IMR-90 (cell line): ENCODE measurements at regions not wholly inside any gene's neighbourhood (a gene's known extent, or its start where the extent isn't known, plus 50 kb on each side); places are given as distances from the start of the nearest gene placed in this dataset.

ENCODE experiments used
- ATAC-seq: fragments of 200-7000 bp; cut with Tn5 transposase; 2 replicates; pipeline ENCODE4 v1.9.1; 2020; ENCODE audit warnings: low read depth, mild to moderate bottlenecking, moderate library complexity
- BruUV-seq: library from RNA; stranded (reverse); fragments of 400-500 nt; replicated peaks from 2 replicates; lab custom pipeline; 2021; lab: Mats Ljungman, UMichigan
- CTCF ChIA-PET: fragments of 300-600 bp; formaldehyde crosslinking; extraction: SDS; loops from one replicate; lab custom pipeline; 2021; ENCODE audit warnings: antibody characterized with exemption; lab: Yijun Ruan, JAX
- POLR2A ChIA-PET: fragments of 300-600 bp; sonication (Branson Sonifier 250); formaldehyde crosslinking; loops from one replicate; lab custom pipeline; 2022; ENCODE audit warnings: antibody characterized with exemption; ENCODE audit not compliant: unreplicated experiment; lab: Charles Lee
- DNase-seq: peaks from one replicate; pipeline ENCODE4 v3.0.0; 2013
- H2AFZ ChIP-seq: replicated peaks from 2 replicates; pipeline ENCODE3; 2013; ENCODE audit warnings: low read length, mild to moderate bottlenecking; ENCODE audit not compliant: poor library complexity
- H2AK5ac ChIP-seq: 2 replicates; pipeline ENCODE4 v1.6.1; 2013; ENCODE audit warnings: low read depth, low read length, inconsistent platforms
- H2AK9ac ChIP-seq: replicated peaks from 2 replicates; pipeline ENCODE3; 2013; ENCODE audit warnings: mild to moderate bottlenecking, low read depth, low read length, moderate library complexity; ENCODE audit not compliant: poor library complexity
- H2BK120ac ChIP-seq: 2 replicates; pipeline ENCODE4 v1.6.1; 2013; ENCODE audit warnings: low read depth, low read length, inconsistent platforms
- H2BK15ac ChIP-seq: 3 replicates; pipeline ENCODE4 v1.6.1; 2013; ENCODE audit warnings: low read depth, low read length, inconsistent platforms
- H2BK20ac ChIP-seq: 2 replicates; pipeline ENCODE4 v1.6.1; 2013; ENCODE audit warnings: low read depth, mild to moderate bottlenecking, inconsistent platforms, low read length, moderate library complexity
- H2BK5ac ChIP-seq: 2 replicates; pipeline ENCODE4 v1.6.1; 2013; ENCODE audit warnings: mild to moderate bottlenecking, low read depth, low read length, inconsistent platforms; ENCODE audit not compliant: poor library complexity, severe bottlenecking
- H3K14ac ChIP-seq: replicated peaks from 2 replicates; pipeline ENCODE4 v1.6.1; 2013; ENCODE audit warnings: low read depth, low read length, inconsistent platforms
- H3K18ac ChIP-seq: 2 replicates; pipeline ENCODE4 v1.6.1; 2013; ENCODE audit warnings: low read depth, low read length, control low read depth
- H3K23ac ChIP-seq: 2 replicates; pipeline ENCODE4 v1.6.1; 2013; ENCODE audit warnings: low read depth, low read length, inconsistent platforms
- H3K27ac ChIP-seq: 2 replicates; pipeline ENCODE4 v1.5.1; 2013; ENCODE audit warnings: mild to moderate bottlenecking, control low read depth, low read length; ENCODE audit not compliant: insufficient read depth
- H3K27me3 ChIP-seq: 2 replicates; pipeline ENCODE4 v1.6.1; 2013; ENCODE audit warnings: low read length; ENCODE audit not compliant: control insufficient read depth, insufficient read depth
- H3K36me3 ChIP-seq: 2 replicates; pipeline ENCODE4 v1.6.1; 2013; ENCODE audit warnings: low read length, mixed read lengths; ENCODE audit not compliant: control insufficient read depth, insufficient read depth
- H3K4ac ChIP-seq: 2 replicates; pipeline ENCODE4 v1.6.1; 2013; ENCODE audit warnings: low read depth, low read length, inconsistent platforms
- H3K4me1 ChIP-seq: 2 replicates; pipeline ENCODE4 v1.6.1; 2013; ENCODE audit warnings: low read length, mixed read lengths; ENCODE audit not compliant: control insufficient read depth, insufficient read depth
- H3K4me2 ChIP-seq: 2 replicates; pipeline ENCODE4 v1.6.1; 2013; ENCODE audit warnings: low read depth, mild to moderate bottlenecking, control low read depth, low read length, moderate library complexity
- H3K4me3 ChIP-seq: 2 replicates; pipeline ENCODE4 v1.5.1; 2013; ENCODE audit warnings: low read depth, mild to moderate bottlenecking, control low read depth, low read length, moderate library complexity; ENCODE audit not compliant: insufficient read depth
- H3K56ac ChIP-seq: 2 replicates; pipeline ENCODE4 v1.6.1; 2013; ENCODE audit warnings: low read length, inconsistent platforms; ENCODE audit not compliant: insufficient read depth; ENCODE audit errors: extremely low read depth
- H3K79me1 ChIP-seq, 2 experiments: 2 replicates each; pipeline ENCODE4 v1.6.1; 2013; ENCODE audit warnings: low read length in 2 of 2, inconsistent platforms in 1 of 2, low read depth in 1 of 2
- H3K9ac ChIP-seq: 2 replicates; pipeline ENCODE4 v1.6.1; 2013; ENCODE audit warnings: low read depth, low read length, control low read depth
- H3K9me1 ChIP-seq: 2 replicates; pipeline ENCODE4 v1.6.1; 2013; ENCODE audit warnings: low read length, inconsistent platforms; ENCODE audit not compliant: insufficient read depth
- H3K9me3 ChIP-seq: 2 replicates; pipeline ENCODE4 v1.6.1; 2013; ENCODE audit warnings: low read length; ENCODE audit not compliant: control insufficient read depth, insufficient read depth
- H4K20me1 ChIP-seq: 2 replicates; pipeline ENCODE4 v1.6.1; 2013; ENCODE audit warnings: low read length, inconsistent platforms; ENCODE audit not compliant: insufficient read depth
- H4K5ac ChIP-seq: 2 replicates; pipeline ENCODE4 v1.6.1; 2013; ENCODE audit warnings: mild to moderate bottlenecking, low read depth, low read length, control low read depth
- H4K8ac ChIP-seq, 2 experiments: 2 replicates each; pipeline ENCODE4 v1.6.1; 2013; ENCODE audit warnings: low read depth in 2 of 2, low read length in 2 of 2, control low read depth in 1 of 2, inconsistent platforms in 1 of 2
- H4K91ac ChIP-seq: 2 replicates; pipeline ENCODE4 v1.6.1; 2013; ENCODE audit warnings: low read depth, low read length, inconsistent platforms; ENCODE audit not compliant: insufficient read depth
- BHLHE40 ChIP-seq: fragments of 150-350 bp; IDR thresholded peaks from 2 replicates; pipeline ENCODE4 v1.6.1; 2016; ENCODE audit warnings: mild to moderate bottlenecking, low read depth, low read length
- CHD1 ChIP-seq: IDR thresholded peaks from 2 replicates; pipeline ENCODE4 v1.6.1; 2012; ENCODE audit warnings: low read depth, low read length, improper control_type of control experiment
- ELK1 ChIP-seq: fragments of 150-350 bp; IDR thresholded peaks from 2 replicates; pipeline ENCODE4 v1.6.1; 2016; ENCODE audit warnings: low read depth, mild to moderate bottlenecking, low read length, moderate library complexity, borderline replicate concordance
- FOS ChIP-seq: fragments of 150-350 bp; IDR thresholded peaks from 2 replicates; pipeline ENCODE4 v1.6.1; 2016; ENCODE audit warnings: low read depth, low read length
- NFE2L2 ChIP-seq: fragments of 150-350 bp; IDR thresholded peaks from 2 replicates; pipeline ENCODE4 v1.6.1; 2016; ENCODE audit warnings: low read depth, mild to moderate bottlenecking, low read length
- POLR2A ChIP-seq: IDR thresholded peaks from 2 replicates; pipeline ENCODE4 v1.6.1; 2012; ENCODE audit warnings: mild to moderate bottlenecking, low read depth, low read length
- RAD21 ChIP-seq: IDR thresholded peaks from 2 replicates; pipeline ENCODE4 v1.6.1; 2012; ENCODE audit warnings: low read length, improper control_type of control experiment
- RFX5 ChIP-seq: IDR thresholded peaks from 2 replicates; pipeline ENCODE4 v1.8.0; 2012; ENCODE audit warnings: low read depth, mild to moderate bottlenecking, low read length, moderate library complexity
- SMC3 ChIP-seq: fragments of 150-350 bp; IDR thresholded peaks from 2 replicates; pipeline ENCODE4 v1.6.1; 2016; ENCODE audit warnings: low read depth, mild to moderate bottlenecking, antibody characterized with exemption, low read length, moderate library complexity
- WGBS, 2 experiments: methylation state at CpG; one replicate each; pipeline versions ENCODE4 v1.1.5 to v1.1.7; 2013; ENCODE audit warnings: missing lambda C conversion rate in 2 of 2; ENCODE audit not compliant: insufficient read length in 1 of 2; ENCODE audit errors: extremely low coverage in 2 of 2; 5-methylcytosine and 5-hydroxymethylcytosine counted together
- dilution Hi-C: fragments of 300-500 bp; cut with HindIII; formaldehyde crosslinking; loops from one replicate; pipeline ENCODE4 v1.14.3; 2018; ENCODE audit warnings: low sequenced_read_pairs; ENCODE audit not compliant: unreplicated experiment
- in situ Hi-C: fragments of 300-500 bp; cut with MboI; formaldehyde crosslinking; loops from 3 replicates; pipeline ENCODE4 v1.14.3; 2019; ENCODE audit warnings: low sequenced_read_pairs, inconsistent platforms, mixed read lengths
- intact Hi-C: fragments of 100-400 bp; cut with micrococcal nuclease; formaldehyde crosslinking; loops from 2 replicates; pipeline ENCODE4 v1.10.0; 2022

- DNase-seq (no peak), ATAC-seq (no peak)
- ChIA-PET CTCF (no interaction called here), POLR2A (no interaction called here)
- H4K91ac ChIP-seq: no peak overlapping the region
- no TSS peak for BruUV-seq
- H3K4me3 ChIP-seq: no peak overlapping the region
- H2BK20ac ChIP-seq: no peak overlapping the region
- H4K8ac ChIP-seq: no peak overlapping the region
- H3K9me3 ChIP-seq: no peaks in the 10 kb centered on the region; the same call in 1 of the 2 replicates
- intact Hi-C loops (no loop called here), in situ Hi-C loops (no loop called here), dilution Hi-C loops (no loop called here)
- H4K20me1 ChIP-seq: no peaks in the 10 kb centered on the region
- no peaks in the 10 kb centered on the region for H3K79me1 ChIP-seq
- no peak overlapping the region for H3K14ac ChIP-seq
- H2BK120ac ChIP-seq: no peak overlapping the region
- no peak overlapping the region for H3K4me2 ChIP-seq
- no peak overlapping the region for H4K5ac ChIP-seq
- no peaks in the 10 kb centered on the region for H3K36me3 ChIP-seq
- H3K9me1 ChIP-seq: no peaks in the 10 kb centered on the region
- no peak overlapping the region for H2AK9ac ChIP-seq
- no peak overlapping the region for H2BK15ac ChIP-seq
- no peak overlapping the region for H3K56ac ChIP-seq
- WGBS, 2 experiments: 80% methylated on average over 2 of the region's 8 CpGs; no CpG with 5 or more reads in 1 of the 2 experiments
- H3K27me3 ChIP-seq: no peaks in the 10 kb centered on the region
- H3K4ac ChIP-seq: no peak overlapping the region
- H2AFZ ChIP-seq: no peak overlapping the region
- TF ChIP-seq POLR2A (no peak), NFE2L2 (no peak), RAD21 (no peak), BHLHE40 (no peak), SMC3 (no peak), RFX5 (no peak), FOS (no peak), CHD1 (no peak), ELK1 (no peak)
- no peak overlapping the region for H3K27ac ChIP-seq
- H2AK5ac ChIP-seq: no peak overlapping the region
- H3K18ac ChIP-seq: no peak overlapping the region
- H2BK5ac ChIP-seq: no peak overlapping the region
- H3K9ac ChIP-seq: no peak overlapping the region
- H3K23ac ChIP-seq: no peak overlapping the region
- no peaks in the 10 kb centered on the region for H3K4me1 ChIP-seq
These were observed 354.8 kb downstream of the GRIA2 start for GRCh38 chr4:157575339-157575738.
